ENCODE measurements at regions not wholly inside any gene's neighbourhood (a gene's known extent, or its start where the extent isn't known, plus 50 kb on each side); places are given as distances from the start of the nearest gene placed in this dataset.
A peak's percentile ranks its signal among the peaks of the same experiment; 100 is the strongest.
"Not testable (repeated sequence)": the region's sequence is repeated elsewhere in the genome, so short reads cannot be mapped to it uniquely, and the experiment has no call there.

- H3K4me1 ChIP-seq (ENCODE audit: low read depth), result no peaks in the 10 kb centered on the region
- intact Hi-C loops (cut with DNase I, micrococcal nuclease), result no loop called here
- DNase-seq (peak in 2 of 3 donors; percentile 25 to 38), ATAC-seq (no peak)
- no peaks in the 10 kb centered on the region for H3K36me3 ChIP-seq (ENCODE audit: low read depth)
- no peaks in the 10 kb centered on the region for H3K9me3 ChIP-seq
- no peak for TF ChIP-seq CTCF (IDR thresholded peaks at IDR 0.05)
- no peak overlapping the region for H3K4me3 ChIP-seq
These were observed 68.4 kb upstream of the RBM24 start for GRCh38 chr6:17212546-17213371.

DNA sequence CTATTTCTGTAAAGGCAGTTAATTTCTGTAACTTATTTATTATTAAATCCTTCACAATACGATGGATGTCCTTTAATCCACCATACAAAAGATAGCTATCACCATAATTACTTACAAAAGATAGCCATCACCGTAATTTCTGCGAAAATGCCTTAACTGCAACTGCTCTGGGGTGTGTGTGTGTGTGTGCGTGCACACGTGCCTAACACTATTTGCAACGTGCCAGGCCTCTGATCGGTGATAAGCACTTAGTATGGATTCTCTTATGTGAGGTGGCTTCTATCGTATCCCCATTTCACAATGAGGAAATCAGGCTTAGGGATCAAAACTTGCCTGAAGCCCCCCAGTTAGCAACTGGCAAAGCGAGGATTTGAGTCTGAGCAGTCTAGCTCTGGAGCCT, 67.1 kb upstream of the RBM24 start:
- no peak overlapping the region for H3K4me3 ChIP-seq
- peaks cover 4% of the 10 kb centered on the region for H3K4me1 ChIP-seq (ENCODE audit: low read depth)
- intact Hi-C loops (cut with DNase I, micrococcal nuclease), result no loop called here
- no peaks in the 10 kb centered on the region for H3K36me3 ChIP-seq (ENCODE audit: low read depth)
- TF ChIP-seq CTCF (IDR thresholded peaks at IDR 0.05), result no peak
- DNase-seq, result no peak
- no peak for ATAC-seq
- no peaks in the 10 kb centered on the region for H3K9me3 ChIP-seq

DNA sequence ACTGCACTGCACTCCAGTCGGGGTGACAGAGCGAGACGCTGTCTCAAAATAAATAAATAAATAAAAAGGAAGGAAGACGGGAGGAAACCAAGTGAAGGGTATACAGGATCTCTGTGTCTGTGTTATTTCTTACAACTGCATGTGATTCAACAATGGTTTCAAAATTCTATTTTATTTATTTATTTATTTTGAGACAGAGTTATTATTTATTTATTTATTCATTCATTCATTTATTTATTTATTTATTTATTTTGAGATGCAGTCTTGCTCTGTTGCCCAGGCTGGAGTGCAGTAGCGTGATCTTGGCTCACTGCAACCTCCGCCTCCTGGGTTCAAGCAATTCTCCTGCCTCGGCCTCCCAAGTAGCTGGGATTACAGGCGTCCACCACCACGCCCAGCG, 64.2 kb upstream of the RBM24 start:
- ATAC-seq; H3K36me3 ChIP-seq (ENCODE audit: low read depth); H3K4me1 ChIP-seq (ENCODE audit: low read depth); H3K4me3 ChIP-seq; DNase-seq; intact Hi-C loops (cut with DNase I, micrococcal nuclease); H3K9me3 ChIP-seq: not testable (repeated sequence)

- H3K9me3 ChIP-seq, result no peaks in the 10 kb centered on the region
- peaks cover 8% of the 10 kb centered on the region for H3K4me1 ChIP-seq (ENCODE audit: low read depth)
- H3K4me3 ChIP-seq, result no peak overlapping the region
- DNase-seq (peak in 1 of 3 donors; percentile 63), ATAC-seq (peak; percentile 93)
- intact Hi-C loops (cut with DNase I, micrococcal nuclease), result no loop called here
- no peaks in the 10 kb centered on the region for H3K36me3 ChIP-seq (ENCODE audit: low read depth)
- no peak for TF ChIP-seq CTCF (IDR thresholded peaks at IDR 0.05)
These were observed 63.0 kb upstream of the RBM24 start for GRCh38 chr6:17218023-17218748.

DNA sequence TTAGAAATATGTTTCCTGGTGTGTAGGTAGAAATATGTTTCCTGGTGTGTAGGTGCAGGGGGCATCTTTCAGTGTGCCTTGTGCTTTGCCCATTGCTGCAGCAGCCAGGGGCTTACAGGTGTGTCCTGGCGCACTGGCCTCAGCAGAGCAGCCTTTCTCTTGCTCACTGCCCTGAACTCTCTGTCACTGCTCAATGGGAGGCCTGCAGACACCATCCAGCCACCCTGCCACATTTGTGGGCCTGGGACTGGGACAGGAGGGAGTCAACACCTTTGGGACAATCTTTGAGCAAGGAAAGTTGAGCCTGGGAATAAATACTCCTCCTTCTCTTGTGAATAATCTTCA, 62.4 kb upstream of the RBM24 start:
- H3K4me3 ChIP-seq, result no peak overlapping the region
- DNase-seq (peak in 1 of 3 donors; percentile 35), ATAC-seq (no peak)
- no peaks in the 10 kb centered on the region for H3K36me3 ChIP-seq (ENCODE audit: low read depth)
- intact Hi-C loops (cut with DNase I, micrococcal nuclease), result no loop called here
- TF ChIP-seq CTCF (IDR thresholded peaks at IDR 0.05), result no peak
- no peaks in the 10 kb centered on the region for H3K9me3 ChIP-seq
- H3K4me1 ChIP-seq (ENCODE audit: low read depth), result peaks cover 8% of the 10 kb centered on the region

GRCh38 chr6:17219098-17219497, 62.1 kb upstream of the RBM24 start:
- peaks cover 8% of the 10 kb centered on the region for H3K4me1 ChIP-seq (ENCODE audit: low read depth)
- intact Hi-C loops (cut with DNase I, micrococcal nuclease), result no loop called here
- no peaks in the 10 kb centered on the region for H3K36me3 ChIP-seq (ENCODE audit: low read depth)
- H3K4me3 ChIP-seq, result no peak overlapping the region
- no peak for TF ChIP-seq CTCF (IDR thresholded peaks at IDR 0.05)
- DNase-seq, result no peak
- H3K9me3 ChIP-seq, result no peaks in the 10 kb centered on the region
- no peak for ATAC-seq
